ENCODE measurements at regions not wholly inside any gene's neighbourhood (a gene's known extent, or its start where the extent isn't known, plus 50 kb on each side); places are given as distances from the start of the nearest gene placed in this dataset.
A peak's percentile ranks its signal among the peaks of the same experiment; 100 is the strongest.

GRCh38 chr6:45724027-45724426 is 291.6 kb downstream of the CLIC5 start:
- Histone ChIP-seq H3K4me3 (ENCODE audit: low read depth, low read length, poor library complexity, severe bottlenecking) (no peak overlapping the region), H3K79me2 (ENCODE audit: insufficient read depth, low read length) (no peaks in the 10 kb centered on the region), H2AFZ (ENCODE audit: low read length) (no peak overlapping the region), H3K36me3 (ENCODE audit: insufficient read depth, low read length) (no peaks in the 10 kb centered on the region), H3K27ac (ENCODE audit: low read depth, low read length, poor library complexity, severe bottlenecking) (no peak overlapping the region), H3K9me3 (ENCODE audit: low read length) (no peaks in the 10 kb centered on the region), H3F3A (ENCODE audit: insufficient read depth, low read length) (no peaks in the 10 kb centered on the region), H3K27me3 (ENCODE audit: insufficient read depth, low read length) (no peaks in the 10 kb centered on the region), H3K4me1 (ENCODE audit: insufficient read depth, low read length, severe bottlenecking) (no peaks in the 10 kb centered on the region), H3K4me2 (ENCODE audit: low read length) (no peak overlapping the region), H3K9me2 (ENCODE audit: low read depth, low read length) (no peaks in the 10 kb centered on the region), H3K9ac (ENCODE audit: low read length) (no peak overlapping the region), H4K20me1 (ENCODE audit: insufficient read depth, low read length) (no peaks in the 10 kb centered on the region)
- TF ChIP-seq EZH2 (IDR thresholded peaks at IDR 0.05; ENCODE audit: borderline replicate concordance, low read length) (no peak), CTCF (IDR thresholded peaks at IDR 0.05; ENCODE audit: low read length) (no peak)

GRCh38 chr6:45722876-45723275 is 292.8 kb downstream of the CLIC5 start:
- Histone ChIP-seq H3F3A (ENCODE audit: insufficient read depth, low read length) (no peaks in the 10 kb centered on the region), H3K36me3 (ENCODE audit: insufficient read depth, low read length) (no peaks in the 10 kb centered on the region), H3K79me2 (ENCODE audit: insufficient read depth, low read length) (no peaks in the 10 kb centered on the region), H4K20me1 (ENCODE audit: insufficient read depth, low read length) (no peaks in the 10 kb centered on the region), H3K4me1 (ENCODE audit: insufficient read depth, low read length, severe bottlenecking) (no peaks in the 10 kb centered on the region), H3K4me2 (ENCODE audit: low read length) (no peak overlapping the region), H3K9me2 (ENCODE audit: low read depth, low read length) (no peaks in the 10 kb centered on the region), H3K9me3 (ENCODE audit: low read length) (no peaks in the 10 kb centered on the region), H3K9ac (ENCODE audit: low read length) (no peak overlapping the region), H3K27ac (ENCODE audit: low read depth, low read length, poor library complexity, severe bottlenecking) (no peak overlapping the region), H2AFZ (ENCODE audit: low read length) (no peak overlapping the region), H3K27me3 (ENCODE audit: insufficient read depth, low read length) (no peaks in the 10 kb centered on the region), H3K4me3 (ENCODE audit: low read depth, low read length, poor library complexity, severe bottlenecking) (no peak overlapping the region)
- TF ChIP-seq EZH2 (IDR thresholded peaks at IDR 0.05; ENCODE audit: borderline replicate concordance, low read length) (no peak), CTCF (IDR thresholded peaks at IDR 0.05; ENCODE audit: low read length) (no peak)

GRCh38 chr6:45721665-45722064 is 294.0 kb downstream of the CLIC5 start:
- Histone ChIP-seq H3F3A (ENCODE audit: insufficient read depth, low read length) (no peaks in the 10 kb centered on the region), H3K9me2 (ENCODE audit: low read depth, low read length) (no peaks in the 10 kb centered on the region), H3K4me2 (ENCODE audit: low read length) (no peak overlapping the region), H3K27ac (ENCODE audit: low read depth, low read length, poor library complexity, severe bottlenecking) (no peak overlapping the region), H3K36me3 (ENCODE audit: insufficient read depth, low read length) (no peaks in the 10 kb centered on the region), H3K4me1 (ENCODE audit: insufficient read depth, low read length, severe bottlenecking) (no peaks in the 10 kb centered on the region), H4K20me1 (ENCODE audit: insufficient read depth, low read length) (no peaks in the 10 kb centered on the region), H3K9me3 (ENCODE audit: low read length) (no peaks in the 10 kb centered on the region), H3K4me3 (ENCODE audit: low read depth, low read length, poor library complexity, severe bottlenecking) (no peak overlapping the region), H3K27me3 (ENCODE audit: insufficient read depth, low read length) (no peaks in the 10 kb centered on the region), H3K9ac (ENCODE audit: low read length) (no peak overlapping the region), H2AFZ (ENCODE audit: low read length) (no peak overlapping the region), H3K79me2 (ENCODE audit: insufficient read depth, low read length) (no peaks in the 10 kb centered on the region)
- TF ChIP-seq EZH2 (IDR thresholded peaks at IDR 0.05; ENCODE audit: borderline replicate concordance, low read length) (no peak), CTCF (IDR thresholded peaks at IDR 0.05; ENCODE audit: low read length) (peak; percentile 40; the same call in 1 of the 2 replicates)
